ENCODE measurements at regions not wholly inside any gene's neighbourhood (a gene's known extent, or its start where the extent isn't known, plus 50 kb on each side); places are given as distances from the start of the nearest gene placed in this dataset.
A peak's percentile ranks its signal among the peaks of the same experiment; 100 is the strongest.
"Not testable (repeated sequence)": the region's sequence is repeated elsewhere in the genome, so short reads cannot be mapped to it uniquely, and the experiment has no call there.

- Histone ChIP-seq H3K27me3 (ENCODE audit: low read depth) (no peaks in the 10 kb centered on the region), H3K4me1 (no peaks in the 10 kb centered on the region), H3K36me3 (replicated peaks) (no peaks in the 10 kb centered on the region), H3K4me3 (no peak overlapping the region), H3K9me3 (no peaks in the 10 kb centered on the region)
- in situ Hi-C loops (cut with MboI; ENCODE audit: low sequenced_read_pairs): no loop called here
- DNase-seq (ENCODE audit: low spot score in 2 of 2): no peak
Observed at GRCh38 chr10:65628493-65629139, 1297.2 kb upstream of the LRRTM3 start.

DNA sequence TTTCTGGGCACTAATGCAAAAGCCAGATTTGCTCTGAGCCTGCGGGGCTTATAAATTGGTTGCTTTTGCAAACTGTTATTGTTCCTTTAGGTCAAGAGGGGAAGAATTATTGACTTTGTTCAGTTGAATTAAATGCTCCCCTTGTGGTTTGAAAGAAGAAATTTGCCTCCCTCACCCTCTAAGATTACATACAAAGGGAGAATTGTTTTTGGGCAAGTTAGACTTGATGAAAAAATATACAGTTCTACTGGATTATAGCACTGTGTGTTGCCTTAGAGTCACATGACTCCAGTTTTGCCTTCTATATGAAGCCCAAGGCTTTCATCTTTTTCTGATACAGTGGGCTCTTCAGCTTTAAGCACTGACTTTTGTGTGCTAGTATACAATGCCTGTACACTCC, 1265.8 kb upstream of the LRRTM3 start:
- Histone ChIP-seq H3K9me3 (peaks cover 2% of the 10 kb centered on the region), H3K4me1 (no peaks in the 10 kb centered on the region), H3K27me3 (ENCODE audit: low read depth) (no peaks in the 10 kb centered on the region), H3K4me3 (no peak overlapping the region), H3K36me3 (replicated peaks) (no peaks in the 10 kb centered on the region)
- DNase-seq (ENCODE audit: low spot score in 2 of 2): peak in 1 of 2 experiments; percentile 36
- in situ Hi-C loops (cut with MboI; ENCODE audit: low sequenced_read_pairs): no loop called here

- no peak overlapping the region for H3K4me3 ChIP-seq
- in situ Hi-C loops (cut with MboI; ENCODE audit: low sequenced_read_pairs): no loop called here
- no peak for DNase-seq (ENCODE audit: low spot score in 2 of 2)
- H3K36me3 ChIP-seq (replicated peaks): no peaks in the 10 kb centered on the region
- H3K27me3 ChIP-seq (ENCODE audit: low read depth): no peaks in the 10 kb centered on the region
- H3K9me3 ChIP-seq: no peaks in the 10 kb centered on the region
- no peaks in the 10 kb centered on the region for H3K4me1 ChIP-seq
Observed at GRCh38 chr10:65670087-65670486, 1255.7 kb upstream of the LRRTM3 start.

DNA sequence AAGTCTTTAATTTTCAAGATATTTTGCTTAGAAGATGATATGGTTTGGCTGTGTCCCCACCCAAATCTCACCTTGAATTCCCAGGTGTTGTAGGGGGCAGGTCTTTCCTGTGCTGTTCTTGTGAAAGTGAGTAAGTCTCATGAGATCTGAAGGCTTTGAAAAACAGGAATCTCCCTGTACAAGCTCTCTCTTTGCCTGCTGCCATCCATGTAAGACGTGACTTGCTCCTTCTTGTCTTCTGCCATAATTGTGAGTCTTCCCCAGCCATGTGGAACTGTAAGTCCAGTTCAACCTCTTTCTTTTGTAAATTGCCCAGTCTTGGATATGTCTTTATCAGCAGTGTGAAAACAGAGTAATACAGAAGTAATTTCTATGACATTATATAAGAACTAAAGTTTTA, 1255.2 kb upstream of the LRRTM3 start:
- in situ Hi-C loops (cut with MboI; ENCODE audit: low sequenced_read_pairs): not testable (repeated sequence)

GRCh38 chr10:65675236-65675635, 1250.6 kb upstream of the LRRTM3 start:
- Histone ChIP-seq H3K4me3 (no peak overlapping the region), H3K36me3 (replicated peaks) (no peaks in the 10 kb centered on the region), H3K27me3 (ENCODE audit: low read depth) (no peaks in the 10 kb centered on the region), H3K4me1 (no peaks in the 10 kb centered on the region), H3K9me3 (no peaks in the 10 kb centered on the region)
- in situ Hi-C loops (cut with MboI; ENCODE audit: low sequenced_read_pairs): no loop called here
- no peak for DNase-seq (ENCODE audit: low spot score in 2 of 2)

More for the DNA sequence above, 1255.2 kb upstream of the LRRTM3 start:
- not testable (repeated sequence) for H3K4me1 ChIP-seq; H3K4me3 ChIP-seq; H3K27me3 ChIP-seq (ENCODE audit: low read depth); H3K9me3 ChIP-seq; H3K36me3 ChIP-seq (replicated peaks); DNase-seq (ENCODE audit: low spot score in 2 of 2)

- Histone ChIP-seq H3K36me3 (replicated peaks) (no peaks in the 10 kb centered on the region), H3K4me3 (no peak overlapping the region), H3K27me3 (ENCODE audit: low read depth) (no peaks in the 10 kb centered on the region), H3K9me3 (no peaks in the 10 kb centered on the region), H3K4me1 (no peaks in the 10 kb centered on the region)
- in situ Hi-C loops (cut with MboI; ENCODE audit: low sequenced_read_pairs): no loop called here
- no peak for DNase-seq (ENCODE audit: low spot score in 2 of 2)
Observed at GRCh38 chr10:65684896-65685295, 1240.9 kb upstream of the LRRTM3 start.

DNA sequence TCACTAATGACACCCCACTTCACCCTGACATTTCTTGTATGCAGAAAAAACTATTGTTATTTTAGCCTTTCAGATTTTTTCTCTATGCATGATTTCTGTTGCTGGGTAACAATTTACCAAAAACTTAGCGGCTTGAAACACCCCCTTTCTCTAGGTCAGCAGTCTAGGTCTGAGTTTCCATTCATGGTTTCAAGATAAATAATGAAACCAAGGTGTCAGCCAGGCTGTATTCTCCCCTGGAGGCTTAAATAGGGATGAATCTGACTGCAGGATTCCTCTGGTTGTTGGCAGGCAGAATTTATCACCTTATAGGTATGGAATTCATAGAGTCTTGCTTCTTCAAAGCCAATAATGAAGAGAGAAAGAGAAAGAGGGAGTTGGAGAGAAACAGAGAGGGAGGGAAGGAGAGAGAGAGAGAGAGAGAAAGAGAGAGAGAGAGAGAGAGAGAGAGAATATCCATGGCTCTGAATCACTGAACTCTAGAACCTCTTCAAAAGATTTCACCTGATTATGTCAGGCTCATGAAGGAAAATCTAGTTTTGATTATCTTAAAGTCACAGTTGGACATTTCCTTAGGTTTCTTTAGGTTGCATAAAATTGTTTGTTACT, 1224.6 kb upstream of the LRRTM3 start:
- in situ Hi-C loops (cut with MboI; ENCODE audit: low sequenced_read_pairs): no loop called here
- H3K4me1 ChIP-seq: no peaks in the 10 kb centered on the region
- no peak overlapping the region for H3K4me3 ChIP-seq
- no peaks in the 10 kb centered on the region for H3K27me3 ChIP-seq (ENCODE audit: low read depth)
- no peaks in the 10 kb centered on the region for H3K36me3 ChIP-seq (replicated peaks)
- H3K9me3 ChIP-seq: no peaks in the 10 kb centered on the region
- DNase-seq (ENCODE audit: low spot score in 2 of 2): no peak

DNA sequence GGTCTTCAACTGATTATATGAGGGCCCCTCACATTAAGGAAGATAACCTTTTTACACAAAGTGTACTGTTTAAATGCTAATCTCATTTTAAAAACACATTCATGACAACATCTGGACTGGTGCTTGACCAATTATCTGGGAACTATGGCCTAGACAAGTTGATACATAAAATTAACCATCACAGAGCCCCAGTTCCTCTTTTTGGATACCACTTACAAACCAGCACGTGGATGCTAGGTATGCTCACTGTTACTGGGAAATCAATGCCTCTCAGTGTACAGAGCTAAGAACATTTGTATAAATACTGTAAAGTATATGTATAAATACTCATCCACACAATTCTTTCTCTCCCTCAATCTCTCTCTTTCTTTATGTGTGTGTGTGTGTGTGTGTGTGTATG, 1217.8 kb upstream of the LRRTM3 start:
- Histone ChIP-seq H3K9me3 (no peaks in the 10 kb centered on the region), H3K36me3 (replicated peaks) (no peaks in the 10 kb centered on the region), H3K4me1 (no peaks in the 10 kb centered on the region), H3K27me3 (ENCODE audit: low read depth) (no peaks in the 10 kb centered on the region), H3K4me3 (no peak overlapping the region)
- in situ Hi-C loops (cut with MboI; ENCODE audit: low sequenced_read_pairs): no loop called here
- no peak for DNase-seq (ENCODE audit: low spot score in 2 of 2)

DNA sequence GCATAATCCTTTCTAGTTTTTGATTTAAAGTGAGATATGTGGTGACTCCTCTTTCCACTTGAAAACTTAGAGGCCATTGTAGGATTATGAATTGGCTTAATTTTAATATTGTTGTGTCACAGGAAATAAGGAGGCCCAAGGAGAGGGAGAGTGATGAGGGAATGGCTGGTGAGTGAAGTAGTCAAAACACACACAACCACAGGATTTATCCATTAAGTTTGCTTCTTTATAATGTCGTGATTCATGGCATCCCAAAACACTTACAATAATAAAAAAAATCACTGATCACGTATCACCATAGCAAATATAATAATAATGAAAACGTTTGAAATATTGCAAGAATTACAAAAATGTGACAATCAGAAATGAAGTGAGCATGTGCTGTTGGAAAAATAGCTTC, 1215.5 kb upstream of the LRRTM3 start:
- Histone ChIP-seq H3K27me3 (ENCODE audit: low read depth) (no peaks in the 10 kb centered on the region), H3K9me3 (no peaks in the 10 kb centered on the region), H3K4me1 (no peaks in the 10 kb centered on the region), H3K36me3 (replicated peaks) (no peaks in the 10 kb centered on the region), H3K4me3 (no peak overlapping the region)
- in situ Hi-C loops (cut with MboI; ENCODE audit: low sequenced_read_pairs): no loop called here
- no peak for DNase-seq (ENCODE audit: low spot score in 2 of 2)

DNA sequence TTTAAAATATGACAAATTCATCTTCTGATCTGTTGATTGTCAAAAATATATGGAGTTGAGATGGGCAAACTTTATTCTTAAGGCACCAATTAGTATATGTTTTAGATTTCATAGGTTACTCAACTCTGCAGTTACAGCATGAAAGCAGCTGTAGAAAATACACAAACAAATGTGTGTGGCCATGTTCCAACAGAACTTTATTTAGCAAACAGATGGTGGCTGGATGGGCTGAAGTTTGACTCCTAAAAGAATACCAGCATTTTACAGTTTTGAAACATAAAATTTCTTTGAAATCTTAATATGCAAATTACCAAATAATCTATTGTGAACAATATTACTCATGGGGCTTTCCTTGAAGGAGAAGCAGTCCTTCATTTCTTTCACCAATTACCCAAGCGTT, 1206.0 kb upstream of the LRRTM3 start:
- H3K9me3 ChIP-seq: no peaks in the 10 kb centered on the region
- no peaks in the 10 kb centered on the region for H3K27me3 ChIP-seq (ENCODE audit: low read depth)
- in situ Hi-C loops (cut with MboI; ENCODE audit: low sequenced_read_pairs): no loop called here
- H3K4me3 ChIP-seq: no peak overlapping the region
- H3K4me1 ChIP-seq: no peaks in the 10 kb centered on the region
- no peak for DNase-seq (ENCODE audit: low spot score in 2 of 2)
- H3K36me3 ChIP-seq (replicated peaks): no peaks in the 10 kb centered on the region

- no peak overlapping the region for H3K4me3 ChIP-seq
- in situ Hi-C loops (cut with MboI; ENCODE audit: low sequenced_read_pairs): no loop called here
Observed at GRCh38 chr10:65720901-65721300, 1204.9 kb upstream of the LRRTM3 start.

DNA sequence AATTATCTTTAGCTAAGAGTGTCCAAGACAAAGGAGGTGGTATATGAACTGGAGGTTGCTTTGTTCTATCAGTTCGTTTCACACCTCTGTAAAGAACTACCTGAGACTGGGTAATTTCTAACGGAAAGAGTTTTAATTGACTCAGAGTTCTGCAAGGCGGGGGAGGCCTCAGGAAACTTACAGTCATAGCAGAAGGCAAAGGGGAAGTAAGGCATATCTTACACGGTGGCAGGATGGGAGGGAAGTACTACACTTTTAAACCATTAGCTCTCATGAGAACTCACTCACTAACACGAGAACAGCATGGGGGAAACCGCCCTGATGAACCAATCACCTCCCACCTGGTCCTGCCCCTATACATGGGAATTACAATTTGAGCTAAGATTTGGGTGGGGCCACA, 1202.3 kb upstream of the LRRTM3 start:
- Histone ChIP-seq H3K4me3 (no peak overlapping the region), H3K36me3 (replicated peaks) (no peaks in the 10 kb centered on the region), H3K4me1 (no peaks in the 10 kb centered on the region), H3K27me3 (ENCODE audit: low read depth) (no peaks in the 10 kb centered on the region), H3K9me3 (no peaks in the 10 kb centered on the region)
- DNase-seq (ENCODE audit: low spot score in 2 of 2): no peak
- in situ Hi-C loops (cut with MboI; ENCODE audit: low sequenced_read_pairs): no loop called here

More at GRCh38 chr10:65720901-65721300, 1204.9 kb upstream of the LRRTM3 start:
- no peaks in the 10 kb centered on the region for H3K36me3 ChIP-seq (replicated peaks)
- no peaks in the 10 kb centered on the region for H3K27me3 ChIP-seq (ENCODE audit: low read depth)
- H3K4me1 ChIP-seq: no peaks in the 10 kb centered on the region
- H3K9me3 ChIP-seq: no peaks in the 10 kb centered on the region
- no peak for DNase-seq (ENCODE audit: low spot score in 2 of 2)

DNA sequence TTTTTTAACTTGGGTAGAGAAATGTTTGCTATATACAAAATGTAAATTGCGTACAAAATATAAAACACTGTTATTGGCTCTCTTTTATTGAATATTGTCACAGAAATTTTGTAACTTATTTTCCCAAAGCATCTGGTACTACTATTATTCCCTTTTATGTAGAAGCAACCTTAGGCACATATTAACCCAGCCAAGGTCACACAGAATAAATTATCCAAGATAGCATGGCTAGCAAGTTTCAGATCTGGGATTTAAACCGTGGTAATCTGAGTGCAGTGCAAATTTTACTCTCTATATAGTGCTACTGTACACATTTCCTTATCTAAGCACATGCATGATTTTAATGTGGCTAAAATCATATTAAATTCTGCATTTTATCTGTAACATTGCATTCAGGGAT, 1190.5 kb upstream of the LRRTM3 start:
- Histone ChIP-seq H3K9me3 (no peaks in the 10 kb centered on the region), H3K27me3 (ENCODE audit: low read depth) (no peaks in the 10 kb centered on the region), H3K4me1 (no peaks in the 10 kb centered on the region), H3K4me3 (no peak overlapping the region), H3K36me3 (replicated peaks) (no peaks in the 10 kb centered on the region)
- DNase-seq (ENCODE audit: low spot score in 2 of 2): no peak
- in situ Hi-C loops (cut with MboI; ENCODE audit: low sequenced_read_pairs): no loop called here

DNA sequence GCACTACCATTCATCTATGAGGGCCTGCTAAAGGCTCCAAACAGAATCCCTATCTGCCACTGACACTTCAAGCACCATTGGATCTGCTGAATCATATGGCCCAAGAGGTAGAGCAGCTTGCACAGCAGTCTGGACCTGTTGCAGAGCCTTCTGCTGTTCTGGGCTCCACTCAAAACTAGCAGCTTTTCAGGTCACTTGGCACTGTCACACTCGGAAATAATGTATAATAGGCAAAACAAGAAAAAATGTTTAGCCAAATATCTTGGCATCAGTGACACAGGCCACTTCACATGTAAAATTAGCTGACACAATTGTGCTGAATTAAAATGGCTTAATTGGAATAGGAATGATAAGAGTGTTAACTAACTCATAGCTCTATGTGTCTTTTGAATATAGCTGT, 1182.9 kb upstream of the LRRTM3 start:
- Histone ChIP-seq H3K4me1 (no peaks in the 10 kb centered on the region), H3K9me3 (no peaks in the 10 kb centered on the region), H3K27me3 (ENCODE audit: low read depth) (no peaks in the 10 kb centered on the region), H3K4me3 (no peak overlapping the region), H3K36me3 (replicated peaks) (no peaks in the 10 kb centered on the region)
- in situ Hi-C loops (cut with MboI; ENCODE audit: low sequenced_read_pairs): no loop called here
- DNase-seq (ENCODE audit: low spot score in 2 of 2): no peak

DNA sequence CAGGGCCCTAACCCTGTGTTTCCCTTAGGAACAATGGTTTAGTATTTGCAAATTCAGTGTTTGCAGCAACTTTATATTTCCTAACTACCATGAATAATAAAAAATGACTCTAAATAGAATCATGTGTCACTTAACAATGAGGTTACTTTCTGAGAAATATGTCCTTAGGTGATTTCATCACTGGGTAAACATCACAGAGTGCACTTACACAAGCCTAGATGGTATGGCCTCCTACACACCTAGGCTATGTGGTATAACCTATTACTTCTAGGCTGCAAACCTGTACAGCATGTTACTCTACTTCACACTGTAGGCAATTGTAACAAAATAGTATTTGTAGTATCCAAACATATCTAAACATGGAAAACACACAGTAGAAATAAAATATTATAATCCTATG, 1174.6 kb upstream of the LRRTM3 start:
- Histone ChIP-seq H3K4me3 (no peak overlapping the region), H3K36me3 (replicated peaks) (no peaks in the 10 kb centered on the region), H3K27me3 (ENCODE audit: low read depth) (no peaks in the 10 kb centered on the region), H3K4me1 (no peaks in the 10 kb centered on the region), H3K9me3 (no peaks in the 10 kb centered on the region)
- in situ Hi-C loops (cut with MboI; ENCODE audit: low sequenced_read_pairs): no loop called here
- DNase-seq (ENCODE audit: low spot score in 2 of 2): no peak

All from HAP-1 (cell line).